Stomach (tissue), 8 donors: ENCODE measurements at regions not wholly inside any gene's neighbourhood (a gene's known extent, or its start where the extent isn't known, plus 50 kb on each side); places are given as distances from the start of the nearest gene placed in this dataset.

ENCODE experiments used
- DNase-seq, 2 donors: peaks; one replicate each; pipeline versions ENCODE4 v3.0.0 to v3.0.0-alpha.2; 2013 to 2019
- H3K27ac ChIP-seq, 5 donors: fragments of 200-600 bp in 4 of 5; sonication (generic) in 4 of 5; one replicate each; pipeline ENCODE4 v1.5.1; 2013 to 2019; ENCODE audit warnings: mild to moderate bottlenecking in 1 of 5, moderate library complexity in 1 of 5
- H3K27me3 ChIP-seq, 3 donors: fragments of 200-600 bp; sonication (generic); one replicate each; pipeline ENCODE4 v1.5.1; 2017 to 2019; ENCODE audit warnings: mixed run types in 1 of 3
- H3K36me3 ChIP-seq, 4 donors: fragments of 200-600 bp; sonication (generic); 1 replicate in 3 of 4; 2 replicates in 1 of 4; pipeline ENCODE4 v1.5.1; 2016 to 2019
- H3K4me1 ChIP-seq, 4 donors: fragments of 200-600 bp; sonication (generic); one replicate each; pipeline ENCODE4 v1.5.1; 2016 to 2019
- H3K4me3 ChIP-seq, 4 donors: fragments of 200-600 bp; sonication (generic) in 3 of 4; one replicate each; pipeline ENCODE4 v1.5.1; 2016 to 2019; ENCODE audit warnings: mild to moderate bottlenecking in 1 of 4
- H3K9me3 ChIP-seq, 4 donors: fragments of 200-600 bp; sonication (generic); one replicate each; pipeline ENCODE4 v1.5.1; 2016 to 2019
- EP300 ChIP-seq: sonication (generic); formaldehyde crosslinking; IDR thresholded peaks from one replicate; pipeline ENCODE4 v1.6.1; 2017; ENCODE audit warnings: antibody characterized with exemption
- POLR2A ChIP-seq, 4 donors: fragments of 450-650 bp; IDR thresholded peaks; one replicate each; pipeline ENCODE4 v1.6.1; 2016; ENCODE audit warnings: antibody characterized with exemption in 4 of 4, control low read depth in 2 of 4, mild to moderate bottlenecking in 1 of 4, moderate library complexity in 1 of 4
- POLR2AphosphoS5 ChIP-seq, 3 donors: sonication (generic); formaldehyde crosslinking; IDR thresholded peaks; one replicate each; pipeline ENCODE4 v1.6.1; 2016; ENCODE audit warnings: antibody characterized with exemption in 3 of 3
- WGBS, 5 donors: extraction: QIAGEN DNeasy Blood & Tissue Kit in 3 of 5; methylation state at CpG; one replicate each; pipeline versions ENCODE4 v1.1.5 to v1.1.7; 2013 to 2018; 5-methylcytosine and 5-hydroxymethylcytosine counted together
- intact Hi-C: fragments of 100-400 bp; cut with DNase I; formaldehyde crosslinking; loops from one replicate; pipeline ENCODE4 v1.15.1; 2023; ENCODE audit warnings: low total_unique reads
- TF ChIP-seq, protein P1 (sequence below), 7 experiments: fragments of 450-650 bp in 4 of 7; fragments of 200-600 bp in 3 of 7; sonication (generic) in 3 of 7; IDR thresholded peaks; one replicate each; pipeline ENCODE4 v1.5.1; 2016 to 2019; ENCODE audit warnings: antibody characterized with exemption in 7 of 7, control low read depth in 2 of 7, mild to moderate bottlenecking in 1 of 7
- donor health status: healthy with polysubstance abuse.
- donor health status: Bipolar disorder and iron deficiency.
- donor health status: healthy.

DNA sequence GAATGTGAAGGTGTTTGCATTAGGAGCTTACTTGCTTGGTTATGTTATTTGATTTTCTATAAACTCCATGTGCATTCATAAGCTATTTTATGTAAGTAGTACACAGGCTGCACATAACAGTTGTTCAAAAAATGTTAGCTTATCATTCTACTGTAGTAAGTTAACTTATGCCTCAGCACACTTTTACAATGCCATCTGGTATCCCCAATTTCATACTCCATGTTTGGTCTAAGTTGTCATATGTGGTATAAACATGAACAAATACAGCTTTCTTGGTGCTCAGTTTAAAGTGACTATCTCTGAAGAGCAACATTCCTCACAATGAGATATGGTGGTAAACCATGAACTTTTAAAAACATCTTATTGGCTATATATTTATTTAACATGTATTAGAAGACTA is 104.3 kb upstream of the LEF1 start:
- Histone ChIP-seq H3K9me3 (no peaks in the 10 kb centered on the region), H3K4me3 (no peak overlapping the region), H3K27ac (no peak overlapping the region), H3K4me1 (no peaks in the 10 kb centered on the region), H3K27me3 (no peaks in the 10 kb centered on the region), H3K36me3 (no peaks in the 10 kb centered on the region)
- intact Hi-C loops: no loop called here
- TF ChIP-seq POLR2AphosphoS5 (IDR thresholded peaks at IDR 0.05): no peak
- TF ChIP-seq POLR2A (IDR thresholded peaks at IDR 0.05): no peak
- TF ChIP-seq, protein P1, sequence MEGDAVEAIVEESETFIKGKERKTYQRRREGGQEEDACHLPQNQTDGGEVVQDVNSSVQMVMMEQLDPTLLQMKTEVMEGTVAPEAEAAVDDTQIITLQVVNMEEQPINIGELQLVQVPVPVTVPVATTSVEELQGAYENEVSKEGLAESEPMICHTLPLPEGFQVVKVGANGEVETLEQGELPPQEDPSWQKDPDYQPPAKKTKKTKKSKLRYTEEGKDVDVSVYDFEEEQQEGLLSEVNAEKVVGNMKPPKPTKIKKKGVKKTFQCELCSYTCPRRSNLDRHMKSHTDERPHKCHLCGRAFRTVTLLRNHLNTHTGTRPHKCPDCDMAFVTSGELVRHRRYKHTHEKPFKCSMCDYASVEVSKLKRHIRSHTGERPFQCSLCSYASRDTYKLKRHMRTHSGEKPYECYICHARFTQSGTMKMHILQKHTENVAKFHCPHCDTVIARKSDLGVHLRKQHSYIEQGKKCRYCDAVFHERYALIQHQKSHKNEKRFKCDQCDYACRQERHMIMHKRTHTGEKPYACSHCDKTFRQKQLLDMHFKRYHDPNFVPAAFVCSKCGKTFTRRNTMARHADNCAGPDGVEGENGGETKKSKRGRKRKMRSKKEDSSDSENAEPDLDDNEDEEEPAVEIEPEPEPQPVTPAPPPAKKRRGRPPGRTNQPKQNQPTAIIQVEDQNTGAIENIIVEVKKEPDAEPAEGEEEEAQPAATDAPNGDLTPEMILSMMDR (IDR thresholded peaks at IDR 0.05): no peak
- TF ChIP-seq EP300: no peak
- no peak for DNase-seq

DNA sequence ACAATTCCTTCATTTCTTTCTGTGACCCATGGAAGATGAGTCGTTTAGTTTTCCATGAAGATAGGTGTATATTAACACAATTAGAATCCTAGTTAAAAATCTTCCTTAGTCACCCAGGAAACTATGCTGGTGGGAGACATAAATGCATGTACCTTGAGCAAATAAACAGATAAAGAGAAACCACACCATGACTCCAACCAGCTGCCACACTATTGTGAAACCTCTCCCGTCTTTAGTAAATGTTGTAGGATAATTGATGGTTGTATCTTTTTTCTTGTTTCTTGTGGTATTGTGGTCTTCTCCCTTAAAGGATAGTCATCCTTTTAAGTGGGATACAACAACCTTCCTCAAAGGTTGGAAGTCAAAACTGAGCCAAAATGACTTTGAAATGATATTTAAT is 103.8 kb upstream of the LEF1 start:
- intact Hi-C loops: no loop called here
- no peaks in the 10 kb centered on the region for H3K27me3 ChIP-seq
- H3K27ac ChIP-seq: no peak overlapping the region
- WGBS, 5 donors: 58 to 77% (median 73%) methylated on average over 2 of the region's 2 CpGs
- no peaks in the 10 kb centered on the region for H3K36me3 ChIP-seq
- no peaks in the 10 kb centered on the region for H3K9me3 ChIP-seq
- DNase-seq: no peak
- TF ChIP-seq POLR2AphosphoS5 (IDR thresholded peaks at IDR 0.05): no peak
- no peak for TF ChIP-seq EP300
- TF ChIP-seq POLR2A (IDR thresholded peaks at IDR 0.05): no peak
- TF ChIP-seq, protein P1 (IDR thresholded peaks at IDR 0.05): no peak
- H3K4me1 ChIP-seq: no peaks in the 10 kb centered on the region
- no peak overlapping the region for H3K4me3 ChIP-seq

DNA sequence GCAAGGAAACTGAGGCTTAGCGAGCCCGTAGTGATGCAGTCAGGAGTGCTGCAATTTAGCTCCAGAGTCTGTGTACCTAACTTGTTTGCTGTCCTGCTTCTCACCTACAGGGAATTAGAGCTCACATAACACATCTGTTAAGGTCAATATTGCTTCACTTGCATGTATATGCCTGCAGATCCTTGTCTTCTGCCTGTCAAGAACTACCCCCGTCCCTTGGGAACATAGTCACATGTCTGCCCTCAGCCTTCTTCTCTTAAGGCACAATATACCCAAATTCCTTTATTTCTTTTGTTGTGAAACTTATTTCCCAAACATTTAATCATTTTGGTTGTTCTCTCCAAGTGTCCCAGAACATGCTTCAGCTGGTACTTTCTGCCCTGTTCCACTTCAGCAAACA is 103.3 kb upstream of the LEF1 start:
- TF ChIP-seq, protein P1 (IDR thresholded peaks at IDR 0.05): no peak
- TF ChIP-seq POLR2AphosphoS5 (IDR thresholded peaks at IDR 0.05): no peak
- TF ChIP-seq EP300: no peak
- no peak for TF ChIP-seq POLR2A (IDR thresholded peaks at IDR 0.05)
- intact Hi-C loops: no loop called here
- Histone ChIP-seq H3K9me3 (no peaks in the 10 kb centered on the region), H3K4me3 (no peak overlapping the region), H3K27me3 (no peaks in the 10 kb centered on the region), H3K36me3 (no peaks in the 10 kb centered on the region), H3K27ac (no peak overlapping the region), H3K4me1 (no peaks in the 10 kb centered on the region)
- WGBS, 5 donors: 49 to 64% (median 59%) methylated on average over 3 of the region's 3 CpGs
- no peak for DNase-seq

DNA sequence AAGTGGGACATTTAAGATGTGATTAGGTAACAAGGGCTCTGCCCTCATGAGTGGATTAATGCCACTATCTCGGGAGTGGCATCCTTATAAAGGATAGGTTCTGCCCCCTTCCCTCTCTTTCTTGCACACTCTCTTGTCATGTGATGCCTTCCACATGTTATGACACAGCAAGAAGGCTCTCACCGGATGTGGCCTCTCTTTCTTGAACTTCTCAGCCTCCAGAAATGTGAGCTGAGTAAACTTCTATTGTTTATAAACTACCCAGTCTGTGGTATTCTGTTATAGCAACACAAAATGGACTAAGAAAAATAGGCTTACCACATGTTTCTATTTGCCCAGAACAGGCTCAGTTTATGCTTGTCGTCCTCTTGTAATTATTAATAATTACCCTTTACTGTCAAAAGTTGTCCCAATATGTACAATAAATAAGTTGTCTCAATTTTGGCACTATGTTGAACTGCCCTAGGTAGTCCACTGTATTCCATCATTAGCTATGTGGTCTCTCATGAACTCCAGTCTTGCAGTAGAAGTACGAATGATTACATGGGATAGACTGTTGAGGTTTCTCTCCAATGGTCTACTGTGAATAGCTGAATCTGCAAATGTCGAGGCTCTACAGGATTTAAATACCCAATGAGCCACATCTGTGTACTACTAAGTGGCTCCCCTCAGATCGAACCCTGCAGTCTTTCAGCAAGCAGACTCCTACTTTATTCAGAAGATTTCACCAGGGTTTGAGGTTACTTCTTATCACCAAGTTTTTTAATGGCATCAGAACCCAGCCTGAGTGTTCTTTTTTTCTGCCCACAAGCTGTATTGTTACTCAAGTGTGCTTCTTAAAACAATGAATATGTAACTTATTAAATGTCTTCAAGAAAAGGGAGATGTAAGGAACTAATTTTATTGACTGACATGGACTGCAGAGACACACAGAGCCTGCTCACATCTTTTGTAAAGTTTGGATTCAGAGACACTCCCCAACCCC is 102.0 kb upstream of the LEF1 start:
- WGBS, 5 donors: 53 to 66% (median 60%) methylated on average over 6 of the region's 6 CpGs
- intact Hi-C loops: no loop called here
- no peaks in the 10 kb centered on the region for H3K9me3 ChIP-seq

More for the DNA sequence above, 102.0 kb upstream of the LEF1 start:
- Histone ChIP-seq H3K4me3 (no peak overlapping the region), H3K36me3 (no peaks in the 10 kb centered on the region), H3K4me1 (no peaks in the 10 kb centered on the region), H3K27ac (no peak overlapping the region), H3K27me3 (no peaks in the 10 kb centered on the region)
- peak in 1 of 2 donors; percentile 8 for DNase-seq
- TF ChIP-seq, protein P1 (IDR thresholded peaks at IDR 0.05): no peak
- TF ChIP-seq POLR2AphosphoS5 (IDR thresholded peaks at IDR 0.05) (no peak), POLR2A (IDR thresholded peaks at IDR 0.05) (no peak), EP300 (no peak)
